ENCODE measurements at regions not wholly inside any gene's neighbourhood (a gene's known extent, or its start where the extent isn't known, plus 50 kb on each side); places are given as distances from the start of the nearest gene placed in this dataset.

DNA sequence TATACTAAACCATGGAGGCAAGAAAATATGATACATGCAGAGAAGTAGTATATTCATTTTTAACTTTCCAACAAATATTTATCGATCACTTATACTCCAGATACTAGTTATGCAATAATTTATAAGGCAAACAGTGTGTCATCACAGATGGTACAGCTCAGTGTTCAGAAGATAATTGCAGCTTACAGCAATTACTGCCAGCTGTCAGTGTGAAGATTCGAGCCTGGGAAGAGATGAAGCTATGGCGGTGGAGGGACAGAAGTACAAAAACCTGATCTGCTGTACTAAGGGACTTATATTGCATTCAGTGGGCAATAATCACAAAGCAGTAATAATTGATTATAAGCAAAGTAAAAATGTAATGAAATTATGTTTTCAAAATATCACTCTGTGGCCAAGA lies 170.6 kb upstream of the EPHA3 start:
- DNase-seq (ENCODE audit: low read depth in 1 of 2, low spot score in 1 of 2), result no peak
- no peak for TF ChIP-seq GABPA (IDR thresholded peaks at IDR 0.05; ENCODE audit: low read depth)
- TF ChIP-seq, protein P1, sequence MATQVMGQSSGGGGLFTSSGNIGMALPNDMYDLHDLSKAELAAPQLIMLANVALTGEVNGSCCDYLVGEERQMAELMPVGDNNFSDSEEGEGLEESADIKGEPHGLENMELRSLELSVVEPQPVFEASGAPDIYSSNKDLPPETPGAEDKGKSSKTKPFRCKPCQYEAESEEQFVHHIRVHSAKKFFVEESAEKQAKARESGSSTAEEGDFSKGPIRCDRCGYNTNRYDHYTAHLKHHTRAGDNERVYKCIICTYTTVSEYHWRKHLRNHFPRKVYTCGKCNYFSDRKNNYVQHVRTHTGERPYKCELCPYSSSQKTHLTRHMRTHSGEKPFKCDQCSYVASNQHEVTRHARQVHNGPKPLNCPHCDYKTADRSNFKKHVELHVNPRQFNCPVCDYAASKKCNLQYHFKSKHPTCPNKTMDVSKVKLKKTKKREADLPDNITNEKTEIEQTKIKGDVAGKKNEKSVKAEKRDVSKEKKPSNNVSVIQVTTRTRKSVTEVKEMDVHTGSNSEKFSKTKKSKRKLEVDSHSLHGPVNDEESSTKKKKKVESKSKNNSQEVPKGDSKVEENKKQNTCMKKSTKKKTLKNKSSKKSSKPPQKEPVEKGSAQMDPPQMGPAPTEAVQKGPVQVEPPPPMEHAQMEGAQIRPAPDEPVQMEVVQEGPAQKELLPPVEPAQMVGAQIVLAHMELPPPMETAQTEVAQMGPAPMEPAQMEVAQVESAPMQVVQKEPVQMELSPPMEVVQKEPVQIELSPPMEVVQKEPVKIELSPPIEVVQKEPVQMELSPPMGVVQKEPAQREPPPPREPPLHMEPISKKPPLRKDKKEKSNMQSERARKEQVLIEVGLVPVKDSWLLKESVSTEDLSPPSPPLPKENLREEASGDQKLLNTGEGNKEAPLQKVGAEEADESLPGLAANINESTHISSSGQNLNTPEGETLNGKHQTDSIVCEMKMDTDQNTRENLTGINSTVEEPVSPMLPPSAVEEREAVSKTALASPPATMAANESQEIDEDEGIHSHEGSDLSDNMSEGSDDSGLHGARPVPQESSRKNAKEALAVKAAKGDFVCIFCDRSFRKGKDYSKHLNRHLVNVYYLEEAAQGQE (IDR thresholded peaks at IDR 0.05; ENCODE audit: insufficient replicate concordance, low read depth), result no peak
- TF ChIP-seq, protein P2, sequence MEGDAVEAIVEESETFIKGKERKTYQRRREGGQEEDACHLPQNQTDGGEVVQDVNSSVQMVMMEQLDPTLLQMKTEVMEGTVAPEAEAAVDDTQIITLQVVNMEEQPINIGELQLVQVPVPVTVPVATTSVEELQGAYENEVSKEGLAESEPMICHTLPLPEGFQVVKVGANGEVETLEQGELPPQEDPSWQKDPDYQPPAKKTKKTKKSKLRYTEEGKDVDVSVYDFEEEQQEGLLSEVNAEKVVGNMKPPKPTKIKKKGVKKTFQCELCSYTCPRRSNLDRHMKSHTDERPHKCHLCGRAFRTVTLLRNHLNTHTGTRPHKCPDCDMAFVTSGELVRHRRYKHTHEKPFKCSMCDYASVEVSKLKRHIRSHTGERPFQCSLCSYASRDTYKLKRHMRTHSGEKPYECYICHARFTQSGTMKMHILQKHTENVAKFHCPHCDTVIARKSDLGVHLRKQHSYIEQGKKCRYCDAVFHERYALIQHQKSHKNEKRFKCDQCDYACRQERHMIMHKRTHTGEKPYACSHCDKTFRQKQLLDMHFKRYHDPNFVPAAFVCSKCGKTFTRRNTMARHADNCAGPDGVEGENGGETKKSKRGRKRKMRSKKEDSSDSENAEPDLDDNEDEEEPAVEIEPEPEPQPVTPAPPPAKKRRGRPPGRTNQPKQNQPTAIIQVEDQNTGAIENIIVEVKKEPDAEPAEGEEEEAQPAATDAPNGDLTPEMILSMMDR (IDR thresholded peaks at IDR 0.05; ENCODE audit: insufficient read depth, low read length), result no peak
- no peak for TF ChIP-seq SPI1 (IDR thresholded peaks at IDR 0.05; ENCODE audit: borderline replicate concordance, low read depth)
- no peak for TF ChIP-seq POLR2AphosphoS5 (IDR thresholded peaks at IDR 0.05; ENCODE audit: low read depth)
- H3K4me3 ChIP-seq (replicated peaks; ENCODE audit: insufficient read depth, low read length), result no peak overlapping the region
- no peak overlapping the region for H3K27ac ChIP-seq (replicated peaks)
- no peaks in the 10 kb centered on the region for H3K27me3 ChIP-seq (ENCODE audit: insufficient read depth, poor library complexity, severe bottlenecking)

- Histone ChIP-seq H3K27ac (replicated peaks) (no peak overlapping the region), H3K4me3 (replicated peaks; ENCODE audit: insufficient read depth, low read length) (no peak overlapping the region), H3K27me3 (ENCODE audit: insufficient read depth, poor library complexity, severe bottlenecking) (no peaks in the 10 kb centered on the region)
- TF ChIP-seq, protein P2 (IDR thresholded peaks at IDR 0.05; ENCODE audit: insufficient read depth, low read length), result no peak
- TF ChIP-seq GABPA (IDR thresholded peaks at IDR 0.05; ENCODE audit: low read depth) (no peak), POLR2AphosphoS5 (IDR thresholded peaks at IDR 0.05; ENCODE audit: low read depth) (no peak), SPI1 (IDR thresholded peaks at IDR 0.05; ENCODE audit: borderline replicate concordance, low read depth) (no peak)
- TF ChIP-seq, protein P1 (IDR thresholded peaks at IDR 0.05; ENCODE audit: insufficient replicate concordance, low read depth), result no peak
- DNase-seq (ENCODE audit: low read depth in 1 of 2, low spot score in 1 of 2), result no peak
Observed at GRCh38 chr3:88940296-88940695, 167.1 kb upstream of the EPHA3 start.

- no peak for TF ChIP-seq GABPA (IDR thresholded peaks at IDR 0.05; ENCODE audit: low read depth)
- TF ChIP-seq SPI1 (IDR thresholded peaks at IDR 0.05; ENCODE audit: borderline replicate concordance, low read depth), result no peak
- TF ChIP-seq, protein P1 (IDR thresholded peaks at IDR 0.05; ENCODE audit: insufficient replicate concordance, low read depth), result no peak
- TF ChIP-seq, protein P2 (IDR thresholded peaks at IDR 0.05; ENCODE audit: insufficient read depth, low read length), result no peak
- TF ChIP-seq POLR2AphosphoS5 (IDR thresholded peaks at IDR 0.05; ENCODE audit: low read depth), result no peak
- DNase-seq (ENCODE audit: low read depth in 1 of 2, low spot score in 1 of 2), result no peak
- Histone ChIP-seq H3K27ac (replicated peaks) (no peak overlapping the region), H3K4me3 (replicated peaks; ENCODE audit: insufficient read depth, low read length) (no peak overlapping the region), H3K27me3 (ENCODE audit: insufficient read depth, poor library complexity, severe bottlenecking) (no peaks in the 10 kb centered on the region)
Observed at GRCh38 chr3:88947013-88947412, 160.4 kb upstream of the EPHA3 start.
